B cell (primary cell): ENCODE measurements at regions not wholly inside any gene's neighbourhood (a gene's known extent, or its start where the extent isn't known, plus 50 kb on each side); places are given as distances from the start of the nearest gene placed in this dataset.

Source experiments
- EZH2 ChIP-seq: IDR thresholded peaks from 2 replicates; pipeline ENCODE4 v1.6.1; 2012; ENCODE audit warnings: borderline replicate concordance, low read depth, mild to moderate bottlenecking, moderate library complexity, low read length; ENCODE audit not compliant: insufficient read depth, poor library complexity, severe bottlenecking
- TF ChIP-seq, protein P1 (sequence below): fragments of 200-600 bp; IDR thresholded peaks from one replicate; pipeline ENCODE4 v1.8.0; 2022; ENCODE audit warnings: antibody characterized with exemption, mild to moderate bottlenecking

DNA sequence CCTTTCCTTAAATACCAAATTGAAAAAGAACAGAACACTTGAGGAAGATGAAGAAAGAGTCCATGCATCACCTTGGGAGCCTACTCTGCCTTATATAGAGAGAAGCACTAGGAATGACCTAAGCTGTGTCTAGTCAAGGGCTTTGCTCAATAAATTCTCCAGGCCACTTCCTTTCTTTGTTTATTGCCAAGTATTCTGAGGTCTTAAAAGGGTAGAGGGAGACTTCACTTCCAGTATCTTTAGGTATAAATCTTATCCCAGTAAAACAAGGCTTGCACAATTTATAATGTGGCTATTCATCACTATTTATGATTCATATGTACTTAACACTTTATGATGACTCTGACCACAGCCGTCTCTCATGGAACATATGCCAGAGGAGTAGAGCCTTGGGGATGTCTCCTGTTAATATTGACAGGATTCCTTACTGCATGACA, 85.1 kb upstream of the ARHGAP5 start:
- TF ChIP-seq, protein P1, sequence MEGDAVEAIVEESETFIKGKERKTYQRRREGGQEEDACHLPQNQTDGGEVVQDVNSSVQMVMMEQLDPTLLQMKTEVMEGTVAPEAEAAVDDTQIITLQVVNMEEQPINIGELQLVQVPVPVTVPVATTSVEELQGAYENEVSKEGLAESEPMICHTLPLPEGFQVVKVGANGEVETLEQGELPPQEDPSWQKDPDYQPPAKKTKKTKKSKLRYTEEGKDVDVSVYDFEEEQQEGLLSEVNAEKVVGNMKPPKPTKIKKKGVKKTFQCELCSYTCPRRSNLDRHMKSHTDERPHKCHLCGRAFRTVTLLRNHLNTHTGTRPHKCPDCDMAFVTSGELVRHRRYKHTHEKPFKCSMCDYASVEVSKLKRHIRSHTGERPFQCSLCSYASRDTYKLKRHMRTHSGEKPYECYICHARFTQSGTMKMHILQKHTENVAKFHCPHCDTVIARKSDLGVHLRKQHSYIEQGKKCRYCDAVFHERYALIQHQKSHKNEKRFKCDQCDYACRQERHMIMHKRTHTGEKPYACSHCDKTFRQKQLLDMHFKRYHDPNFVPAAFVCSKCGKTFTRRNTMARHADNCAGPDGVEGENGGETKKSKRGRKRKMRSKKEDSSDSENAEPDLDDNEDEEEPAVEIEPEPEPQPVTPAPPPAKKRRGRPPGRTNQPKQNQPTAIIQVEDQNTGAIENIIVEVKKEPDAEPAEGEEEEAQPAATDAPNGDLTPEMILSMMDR: no peak
- TF ChIP-seq EZH2: no peak
